AML-193 (cell line): ENCODE measurements at regions not wholly inside any gene's neighbourhood (a gene's known extent, or its start where the extent isn't known, plus 50 kb on each side); places are given as distances from the start of the nearest gene placed in this dataset.

ENCODE experiments used
- DNase-seq, 2 experiments: peaks; one replicate each; lab custom pipeline; 2025; lab: John Stamatoyannopoulos, UW

- DNase-seq: no peak
Measured at GRCh38 chr1:14499312-14500040, 99.0 kb upstream of the KAZN start.

- DNase-seq: no peak
Measured at GRCh38 chr1:14500041-14500440, 98.4 kb upstream of the KAZN start.

- no peak for DNase-seq
Measured at GRCh38 chr1:14500912-14501311, 97.6 kb upstream of the KAZN start.

GRCh38 chr1:14504517-14504916 is 94.0 kb upstream of the KAZN start:
- DNase-seq: no peak

GRCh38 chr1:14506471-14507255 is 91.8 kb upstream of the KAZN start:
- DNase-seq: no peak

GRCh38 chr1:14507262-14507661 is 91.2 kb upstream of the KAZN start:
- DNase-seq: no peak

- no peak for DNase-seq
Measured at GRCh38 chr1:14508613-14509012, 89.9 kb upstream of the KAZN start.

- DNase-seq: no peak
Measured at GRCh38 chr1:14511166-14511680, 87.3 kb upstream of the KAZN start.

GRCh38 chr1:14511796-14512585 is 86.5 kb upstream of the KAZN start:
- DNase-seq: no peak

- no peak for DNase-seq
Measured at GRCh38 chr1:14513111-14513510, 85.4 kb upstream of the KAZN start.

GRCh38 chr1:14514739-14515138 is 83.7 kb upstream of the KAZN start:
- no peak for DNase-seq

GRCh38 chr1:14516974-14517840 is 81.3 kb upstream of the KAZN start:
- DNase-seq: no peak

- DNase-seq: no peak
Measured at GRCh38 chr1:14517841-14518180, 80.7 kb upstream of the KAZN start.

- DNase-seq: no peak
Measured at GRCh38 chr1:14519976-14520375, 78.5 kb upstream of the KAZN start.

- no peak for DNase-seq
Measured at GRCh38 chr1:14520514-14521163, 77.8 kb upstream of the KAZN start.

- DNase-seq: no peak
Measured at GRCh38 chr1:14521622-14522021, 76.9 kb upstream of the KAZN start.

GRCh38 chr1:14522077-14522925 is 76.2 kb upstream of the KAZN start:
- no peak for DNase-seq

GRCh38 chr1:14522926-14523241 is 75.6 kb upstream of the KAZN start:
- DNase-seq: no peak

- DNase-seq: no peak
Measured at GRCh38 chr1:14524826-14525636, 73.5 kb upstream of the KAZN start.
